H1 (cell line): ENCODE measurements at regions not wholly inside any gene's neighbourhood (a gene's known extent, or its start where the extent isn't known, plus 50 kb on each side); places are given as distances from the start of the nearest gene placed in this dataset.

Experiments used
- CTCF ChIA-PET: fragments of 300-600 bp; sonication (Branson Sonifier 250); formaldehyde crosslinking; loops from one replicate; lab custom pipeline; 2021; ENCODE audit not compliant: partially characterized antibody; lab: Charles Lee
- POLR2A ChIA-PET: fragments of 300-600 bp; sonication (Branson Sonifier 250); formaldehyde crosslinking; loops from one replicate; lab custom pipeline; 2021; ENCODE audit warnings: inconsistent platforms; ENCODE audit not compliant: partially characterized antibody; lab: Charles Lee
- DNase-seq, 2 experiments: peaks; one replicate each; pipeline versions ENCODE4 v3.0.0 to v3.0.0-alpha.2; 2010 to 2022; ENCODE audit warnings: low spot score in 2 of 2, low read depth in 1 of 2, mixed read lengths in 1 of 2
- FAIRE-seq: peaks from 2 replicates; lab custom pipeline; 2011; peaks lifted over from hg19 to GRCh38; lab: Jason Lieb, UNC
- H2AFZ ChIP-seq: 2 replicates; pipeline ENCODE4 v1.8.1; 2012; ENCODE audit warnings: low read length, inconsistent platforms
- H2AK5ac ChIP-seq: 2 replicates; pipeline ENCODE4 v1.6.1; 2013; ENCODE audit warnings: low read depth, low read length
- H2BK120ac ChIP-seq: replicated peaks from 2 replicates; pipeline ENCODE3; 2013; ENCODE audit warnings: low read depth, low read length, inconsistent platforms
- H2BK12ac ChIP-seq: 2 replicates; pipeline ENCODE4 v1.6.1; 2013; ENCODE audit warnings: low read depth, low read length
- H2BK15ac ChIP-seq: 2 replicates; pipeline ENCODE4 v1.6.1; 2013; ENCODE audit warnings: low read length
- H2BK20ac ChIP-seq: 2 replicates; pipeline ENCODE4 v1.6.1; 2013; ENCODE audit warnings: low read length
- H2BK5ac ChIP-seq: 2 replicates; pipeline ENCODE4 v1.6.1; 2013; ENCODE audit warnings: low read depth, low read length
- H3K14ac ChIP-seq: 2 replicates; pipeline ENCODE4 v1.6.1; 2013; ENCODE audit warnings: inconsistent platforms; ENCODE audit not compliant: insufficient read length
- H3K18ac ChIP-seq: 2 replicates; pipeline ENCODE4 v1.6.1; 2013; ENCODE audit warnings: low read length; ENCODE audit errors: extremely low read depth
- H3K23ac ChIP-seq: 2 replicates; pipeline ENCODE4 v1.6.1; 2013; ENCODE audit warnings: inconsistent platforms; ENCODE audit not compliant: insufficient read length
- H3K23me2 ChIP-seq: 2 replicates; pipeline ENCODE4 v1.6.1; 2013; ENCODE audit warnings: low read depth, low read length
- H3K27ac ChIP-seq: 2 replicates; pipeline ENCODE4 v1.6.1; 2011; ENCODE audit warnings: low read depth, low read length, inconsistent platforms
- H3K27me3 ChIP-seq, 4 experiments: replicated peaks in 1 of 4; 1 replicate in 1 of 4; 2 replicates in 3 of 4; pipeline versions ENCODE4 v1.6.1 to v1.8.1; 2011 to 2013; ENCODE audit warnings: low read length in 3 of 4, mild to moderate bottlenecking in 3 of 4, inconsistent platforms in 2 of 4, mixed read lengths in 2 of 4, moderate library complexity in 1 of 4; ENCODE audit not compliant: control insufficient read depth in 3 of 4, insufficient read depth in 3 of 4; ENCODE audit errors: extremely low read depth in 1 of 4
- H3K36me3 ChIP-seq, 4 experiments: 2 replicates each; pipeline versions ENCODE4 v1.6.1 to v1.8.1; 2011 to 2013; ENCODE audit warnings: mild to moderate bottlenecking in 4 of 4, low read length in 3 of 4, moderate library complexity in 2 of 4, control low read depth in 1 of 4, inconsistent platforms in 1 of 4; ENCODE audit not compliant: insufficient read depth in 4 of 4, control insufficient read depth in 2 of 4
- H3K4ac ChIP-seq: replicated peaks from 2 replicates; pipeline ENCODE3; 2013; ENCODE audit warnings: low read length, low read depth, mixed read lengths, inconsistent platforms; ENCODE audit not compliant: insufficient read length
- H3K4me1 ChIP-seq, 4 experiments: replicated peaks in 1 of 4; 1 replicate in 1 of 4; 2 replicates in 3 of 4; pipeline versions ENCODE4 v1.6.1 to v1.8.1; 2011 to 2013; ENCODE audit warnings: low read length in 3 of 4, inconsistent platforms in 2 of 4, mixed read lengths in 1 of 4; ENCODE audit not compliant: insufficient read depth in 4 of 4, control insufficient read depth in 3 of 4
- H3K4me2 ChIP-seq, 2 experiments: 2 replicates each; pipeline versions ENCODE4 v1.6.1 to v1.8.1; 2011 to 2013; ENCODE audit warnings: low read depth in 2 of 2, low read length in 2 of 2, control low read depth in 1 of 2, inconsistent platforms in 1 of 2, mild to moderate bottlenecking in 1 of 2; ENCODE audit not compliant: insufficient read depth in 1 of 2
- H3K4me3 ChIP-seq, 4 experiments: fragments of 200-600, 300-600 bp in 1 of 4; sonication (generic), shearing (Covaris generic), sonication (Bioruptor Twin) in 1 of 4; 2 replicates each; pipeline versions ENCODE4 v1.5.1 to v1.8.1; 2011 to 2016; ENCODE audit warnings: low read length in 4 of 4, low read depth in 3 of 4, control low read depth in 2 of 4, inconsistent platforms in 2 of 4, mild to moderate bottlenecking in 2 of 4, mixed read lengths in 1 of 4, moderate library complexity in 1 of 4; ENCODE audit not compliant: insufficient read depth in 2 of 4; ENCODE audit errors: extremely low read depth in 1 of 4
- H3K56ac ChIP-seq: replicated peaks from 2 replicates; pipeline ENCODE3; 2013; ENCODE audit warnings: low read depth, mild to moderate bottlenecking, mixed read lengths, low read length, inconsistent platforms; ENCODE audit not compliant: insufficient read length
- H3K79me1 ChIP-seq: 2 replicates; pipeline ENCODE4 v1.6.1; 2013; ENCODE audit warnings: low read depth, low read length, control low read depth
- H3K79me2 ChIP-seq, 2 experiments: 2 replicates each; pipeline versions ENCODE4 v1.6.1 to v1.8.1; 2012 to 2013; ENCODE audit warnings: low read length in 2 of 2, mild to moderate bottlenecking in 2 of 2, inconsistent platforms in 1 of 2; ENCODE audit not compliant: insufficient read depth in 2 of 2, control insufficient read depth in 1 of 2
- H3K9ac ChIP-seq, 4 experiments: replicated peaks in 1 of 4; 1 replicate in 1 of 4; 2 replicates in 3 of 4; pipeline versions ENCODE4 v1.6.1 to v1.8.1; 2011 to 2013; ENCODE audit warnings: low read depth in 3 of 4, low read length in 3 of 4, control low read depth in 2 of 4, mild to moderate bottlenecking in 2 of 4, moderate library complexity in 2 of 4, inconsistent platforms in 1 of 4; ENCODE audit errors: extremely low read depth in 1 of 4
- H3K9me3 ChIP-seq, 2 experiments: 2 replicates each; pipeline versions ENCODE4 v1.6.1 to v1.8.1; 2012 to 2013; ENCODE audit warnings: mild to moderate bottlenecking in 2 of 2, moderate library complexity in 2 of 2, control low read depth in 1 of 2, inconsistent platforms in 1 of 2, low read depth in 1 of 2, low read length in 1 of 2, mixed read lengths in 1 of 2; ENCODE audit not compliant: insufficient read depth in 2 of 2
- H4K20me1 ChIP-seq, 2 experiments: replicated peaks in 1 of 2; 2 replicates each; pipeline versions ENCODE3 to v1.8.1; 2011 to 2013; ENCODE audit warnings: inconsistent platforms in 2 of 2, low read length in 2 of 2, mild to moderate bottlenecking in 1 of 2; ENCODE audit not compliant: insufficient read depth in 2 of 2, control insufficient read depth in 1 of 2
- H4K5ac ChIP-seq: 2 replicates; pipeline ENCODE4 v1.6.1; 2013; ENCODE audit warnings: low read length, low read depth, mixed read lengths, inconsistent platforms; ENCODE audit not compliant: insufficient read length
- H4K8ac ChIP-seq: 2 replicates; pipeline ENCODE4 v1.8.0; 2013; ENCODE audit warnings: mild to moderate bottlenecking, moderate library complexity, low read length, inconsistent platforms; ENCODE audit not compliant: insufficient read depth; ENCODE audit errors: extremely low read depth
- H4K91ac ChIP-seq: replicated peaks from 2 replicates; pipeline ENCODE3; 2013; ENCODE audit warnings: low read length, mixed read lengths, inconsistent platforms; ENCODE audit not compliant: insufficient read length
- BACH1 ChIP-seq: IDR thresholded peaks from 2 replicates; pipeline ENCODE4 v1.6.1; 2012; ENCODE audit warnings: low read length, improper control_type of control experiment
- HDAC6 ChIP-seq: IDR thresholded peaks from one replicate; pipeline ENCODE4 v1.7.1; 2012; ENCODE audit warnings: low read depth, mild to moderate bottlenecking, inconsistent platforms, low read length, moderate library complexity
- POLR2AphosphoS5 ChIP-seq: IDR thresholded peaks from 2 replicates; pipeline ENCODE4 v1.6.1; 2011; ENCODE audit warnings: low read depth, low read length
- SP1 ChIP-seq: IDR thresholded peaks from 2 replicates; pipeline ENCODE4 v1.6.1; 2011; ENCODE audit warnings: low read depth, low read length
- SUZ12 ChIP-seq: fragments of 200-600 bp; sonication (generic); IDR thresholded peaks from 2 replicates; pipeline ENCODE4 v1.6.1; 2012; ENCODE audit warnings: mild to moderate bottlenecking, inconsistent platforms, low read length, moderate library complexity, mixed read lengths
- WGBS, 2 experiments: shearing (Covaris generic) in 1 of 2; methylation state at CpG; one replicate each; pipeline versions ENCODE4 v1.1.6 to v1.1.7; 2013 to 2015; ENCODE audit warnings: low lambda C conversion rate in 2 of 2, mixed read lengths in 2 of 2, inconsistent platforms in 1 of 2, low coverage in 1 of 2, missing lambda C conversion rate in 1 of 2; ENCODE audit not compliant: insufficient replicate concordance in 2 of 2, insufficient coverage in 1 of 2, insufficient read length in 1 of 2; ENCODE audit errors: extremely low coverage in 1 of 2, missing lambda C conversion rate in 1 of 2; 5-methylcytosine and 5-hydroxymethylcytosine counted together

- H2BK120ac ChIP-seq, result no peak overlapping the region
- H4K91ac ChIP-seq, result no peak overlapping the region
- no peak overlapping the region for H3K9ac ChIP-seq
- H3K4me1 ChIP-seq, result no peaks in the 10 kb centered on the region
- H3K18ac ChIP-seq, result no peak overlapping the region
- H3K79me1 ChIP-seq, result no peaks in the 10 kb centered on the region
- no peak overlapping the region for H3K4ac ChIP-seq
- H3K23me2 ChIP-seq, result no peaks in the 10 kb centered on the region
- H3K9me3 ChIP-seq, result peaks cover 35 to 49% of the 10 kb centered on the region in 2 experiments
- H3K56ac ChIP-seq, result no peak overlapping the region
- H2AK5ac ChIP-seq, result no peak overlapping the region
- no peaks in the 10 kb centered on the region for H3K36me3 ChIP-seq
- no peak for DNase-seq
- H2BK20ac ChIP-seq, result no peak overlapping the region
- H2AFZ ChIP-seq, result no peak overlapping the region
- FAIRE-seq, result no peak
- no peak overlapping the region for H2BK5ac ChIP-seq
- no peaks in the 10 kb centered on the region for H3K79me2 ChIP-seq
- ChIA-PET POLR2A (no interaction called here), CTCF (interaction anchor here (1.6 kb wide), 1 partner anchor 22 kb away, joined by 3 read pairs; no protein-coding TSS in a partner anchor)
- H4K5ac ChIP-seq, result no peak overlapping the region
- no peak overlapping the region for H3K14ac ChIP-seq
- H3K23ac ChIP-seq, result no peak overlapping the region
- no peak overlapping the region for H3K27ac ChIP-seq
- WGBS, 2 experiments, result 94% methylated on average over 12 of the region's 12 CpGs; no CpG with 5 or more reads in 1 of the 2 experiments
- no peak overlapping the region for H3K4me3 ChIP-seq
- no peak overlapping the region for H3K4me2 ChIP-seq
- H2BK15ac ChIP-seq, result no peak overlapping the region
- no peak overlapping the region for H2BK12ac ChIP-seq
- no peaks in the 10 kb centered on the region for H3K27me3 ChIP-seq
- H4K20me1 ChIP-seq, result no peaks in the 10 kb centered on the region
- no peak overlapping the region for H4K8ac ChIP-seq
- TF ChIP-seq SUZ12, result no peak
- no peak for TF ChIP-seq HDAC6
- no peak for TF ChIP-seq POLR2AphosphoS5
- TF ChIP-seq BACH1, result no peak
- TF ChIP-seq SP1, result no peak
Observed at GRCh38 chr7:4383584-4383983, 298.5 kb upstream of the FOXK1 start.
